Suppressor macrophage treated with lipopolysaccharide for 4 hours (primary cell): ENCODE measurements at regions not wholly inside any gene's neighbourhood (a gene's known extent, or its start where the extent isn't known, plus 50 kb on each side); places are given as distances from the start of the nearest gene placed in this dataset.
"Not testable (repeated sequence)": the region's sequence is repeated elsewhere in the genome, so short reads cannot be mapped to it uniquely, and the experiment has no call there.

ENCODE experiments used
- DNase-seq: peaks from one replicate; pipeline ENCODE4 v3.0.0-alpha.2; 2020

DNA sequence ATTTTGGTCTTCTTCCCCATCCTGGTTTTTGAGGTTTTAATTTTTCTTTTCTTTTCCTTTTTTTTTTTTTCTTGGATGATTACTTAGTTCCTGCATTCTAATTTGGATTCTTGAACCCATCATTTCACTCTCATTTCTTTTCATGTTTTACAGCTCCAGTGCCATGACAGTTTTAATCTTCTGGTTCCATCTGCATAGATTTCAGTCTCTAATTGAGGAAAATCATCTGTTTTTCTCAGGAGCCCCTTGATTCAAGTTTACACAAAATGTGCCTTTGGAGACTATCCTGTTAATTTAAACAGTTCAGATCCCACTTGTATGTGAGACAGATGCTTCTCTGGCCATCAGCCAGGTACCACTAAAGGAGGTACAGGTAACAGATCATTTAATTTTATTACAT is 379.9 kb downstream of the PIK3C3 start:
- no peak for DNase-seq

DNA sequence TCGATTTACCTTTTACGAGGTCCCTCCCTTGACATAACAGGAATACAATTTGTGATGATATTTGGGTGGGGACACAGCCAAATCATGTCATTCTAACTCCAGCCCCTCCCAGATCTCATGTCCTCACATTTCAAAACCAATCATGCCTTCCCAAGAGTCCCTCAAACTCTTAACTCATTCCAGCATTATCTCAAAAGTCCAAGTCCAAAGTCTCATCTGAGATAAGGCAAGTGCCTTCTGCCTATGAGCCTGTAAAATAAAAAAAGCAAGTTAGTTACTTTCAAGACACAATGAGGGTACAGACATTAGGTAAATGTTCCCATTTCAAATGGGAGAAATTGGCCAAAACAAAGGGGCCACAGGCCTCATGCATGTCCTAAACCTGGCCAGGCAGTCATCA is 381.1 kb downstream of the PIK3C3 start:
- no peak for DNase-seq

DNA sequence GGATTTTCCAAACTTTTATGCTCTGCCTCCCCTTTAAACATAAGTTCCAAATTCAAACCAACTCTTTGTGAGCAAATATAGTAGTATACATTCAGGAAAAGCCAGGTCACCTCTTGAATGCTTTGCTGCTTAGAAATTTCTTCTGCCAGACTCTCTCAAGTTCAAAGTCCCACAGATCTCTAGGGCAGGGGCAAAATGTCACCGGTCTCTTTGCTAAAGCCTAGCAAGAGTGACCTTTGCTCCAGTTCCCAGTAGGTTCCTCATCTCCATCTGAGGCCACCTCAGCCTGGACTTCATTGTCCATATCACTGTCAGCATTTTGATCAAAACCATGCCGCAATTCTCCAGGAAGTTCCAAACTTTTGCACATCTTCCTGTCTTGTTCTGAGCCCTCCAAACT is 382.3 kb downstream of the PIK3C3 start:
- not testable (repeated sequence) for DNase-seq

DNA sequence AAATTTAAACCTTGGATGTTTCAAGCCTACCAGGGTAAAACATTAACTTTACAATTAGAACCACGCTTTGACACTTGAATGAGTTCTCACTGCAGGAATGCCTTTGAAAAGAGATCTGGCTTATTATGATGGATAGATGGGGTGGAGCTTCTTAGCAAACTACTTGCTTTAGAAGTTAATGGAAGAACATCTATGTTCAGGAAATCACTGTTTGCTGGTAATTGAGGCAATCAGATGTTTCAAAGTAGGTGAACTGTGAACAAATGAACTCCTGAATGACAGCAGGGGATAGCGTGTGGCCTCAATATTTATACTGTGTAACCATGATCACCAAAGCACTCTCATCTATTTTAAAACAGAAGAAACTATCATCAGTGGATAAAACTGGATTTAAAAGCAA is 383.6 kb downstream of the PIK3C3 start:
- DNase-seq = no peak

DNA sequence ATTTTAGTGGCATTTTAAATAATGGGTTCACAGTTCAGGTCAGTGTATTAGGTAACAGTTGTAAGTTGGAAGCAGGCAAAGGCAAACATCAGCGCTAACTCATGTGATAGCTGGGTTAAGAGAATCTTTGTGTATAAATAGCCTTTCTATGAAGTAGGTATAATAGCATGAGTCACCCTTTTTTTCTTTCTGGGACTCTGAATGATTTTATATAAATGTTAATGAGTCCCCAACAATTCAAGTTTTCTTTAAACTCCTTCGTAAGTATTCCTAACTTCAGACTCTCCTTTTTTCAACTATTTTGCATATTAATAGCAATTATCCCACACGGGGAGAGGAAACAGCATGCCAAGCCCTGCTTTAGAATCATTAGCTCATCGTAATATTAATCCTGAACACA is 384.3 kb downstream of the PIK3C3 start:
- no peak for DNase-seq

DNA sequence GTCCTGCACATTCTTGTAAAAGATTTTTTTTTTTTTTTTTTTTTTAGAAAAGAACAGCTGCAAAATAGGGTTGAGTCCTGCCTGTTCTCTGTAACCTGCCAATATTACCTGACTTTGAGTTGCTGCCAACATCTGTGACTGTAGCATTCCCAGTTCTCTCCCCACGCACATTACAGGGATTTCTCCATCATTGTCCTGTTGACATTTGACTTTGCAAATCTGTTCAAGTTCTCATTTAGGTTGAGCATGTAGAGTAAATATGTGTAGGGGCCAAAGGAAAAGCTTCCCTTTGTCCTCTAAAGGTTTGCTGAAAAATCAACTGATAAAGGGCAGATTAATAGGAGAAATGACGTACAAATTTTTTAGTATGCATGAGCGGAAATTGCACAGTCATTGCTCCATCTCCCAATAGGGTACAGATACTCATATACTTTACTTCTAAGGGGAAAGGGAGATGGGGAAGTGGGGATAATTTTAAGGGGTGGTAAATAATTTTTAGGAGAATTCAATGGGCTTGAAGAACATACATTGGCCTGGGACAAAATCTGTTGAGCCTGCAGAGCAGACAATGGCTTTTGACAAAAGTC is 385.5 kb downstream of the PIK3C3 start:
- DNase-seq = no peak

DNA sequence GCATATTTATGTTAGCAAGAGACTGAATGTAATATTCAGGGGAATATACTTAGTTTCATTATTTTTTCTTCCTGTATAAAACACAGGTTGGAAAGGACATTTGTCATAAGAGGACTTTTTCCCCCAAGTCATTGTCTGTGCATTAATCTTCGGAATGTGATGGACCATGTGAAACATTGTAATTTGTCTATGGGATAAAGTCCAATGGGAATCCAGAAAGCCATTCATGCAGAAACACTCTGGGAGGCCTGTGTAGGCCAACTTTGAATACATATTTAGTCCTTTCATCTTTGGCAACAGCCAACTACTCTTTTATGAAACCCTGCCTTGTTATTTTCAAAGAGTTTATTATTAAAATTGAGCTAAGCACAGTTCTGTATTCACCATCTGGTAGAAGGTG is 386.4 kb downstream of the PIK3C3 start:
- no peak for DNase-seq

DNA sequence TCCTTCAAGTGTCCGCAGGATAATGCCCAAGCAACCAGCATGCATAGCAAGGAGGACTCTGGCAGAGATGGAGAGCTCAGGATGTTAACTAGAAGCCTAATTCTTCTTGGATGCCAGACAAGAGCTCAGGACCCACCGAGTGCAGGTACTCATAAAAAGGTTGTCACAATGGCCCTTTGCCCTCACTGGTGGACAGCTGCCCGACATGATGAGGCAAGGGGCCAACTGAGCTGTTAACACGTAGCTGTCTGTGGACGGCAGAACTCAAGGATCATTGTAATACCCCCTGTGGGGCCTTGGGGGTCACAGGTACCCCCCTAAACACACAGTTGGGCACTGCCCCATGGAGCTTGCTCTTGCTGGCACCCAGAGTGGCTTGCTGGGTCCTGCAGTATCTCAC is 393.7 kb downstream of the PIK3C3 start:
- DNase-seq = no peak

DNA sequence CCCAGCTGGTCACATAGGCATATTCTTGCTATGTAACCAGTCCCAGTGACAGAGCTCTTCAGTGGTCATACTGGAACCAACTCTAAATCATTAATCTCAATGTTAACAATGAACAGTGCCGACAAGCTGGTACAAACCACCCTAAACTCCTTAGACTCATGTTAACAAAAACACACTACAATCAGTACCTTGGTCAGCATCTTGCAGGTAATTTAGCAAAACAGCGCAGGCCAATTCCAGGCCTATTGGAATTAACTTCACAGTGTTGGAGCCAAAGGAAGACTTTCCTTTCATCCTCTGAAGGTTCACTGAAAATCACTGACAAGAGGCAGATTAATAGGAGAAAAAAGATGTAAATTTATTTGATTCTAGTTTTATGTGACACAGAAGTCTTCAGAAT is 396.4 kb downstream of the PIK3C3 start:
- DNase-seq = no peak

DNA sequence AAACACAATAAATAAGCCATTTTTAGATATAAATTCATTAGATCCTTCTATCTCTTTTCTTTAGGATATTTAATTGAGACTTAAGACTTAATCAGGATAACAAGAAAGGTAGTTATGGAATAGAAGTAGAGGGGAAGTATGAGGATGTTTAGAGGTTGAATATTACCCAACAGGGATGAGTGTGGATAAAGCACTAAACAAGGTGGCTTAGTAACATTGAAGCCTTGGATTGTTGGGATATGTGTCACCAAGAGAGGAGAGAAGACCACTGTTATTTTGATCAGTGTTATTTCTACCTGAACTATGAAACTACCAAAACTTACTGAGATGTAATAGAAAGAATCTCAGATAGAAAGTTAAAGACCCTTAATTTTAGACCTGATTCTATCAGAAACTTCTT is 405.7 kb downstream of the PIK3C3 start:
- no peak for DNase-seq

DNA sequence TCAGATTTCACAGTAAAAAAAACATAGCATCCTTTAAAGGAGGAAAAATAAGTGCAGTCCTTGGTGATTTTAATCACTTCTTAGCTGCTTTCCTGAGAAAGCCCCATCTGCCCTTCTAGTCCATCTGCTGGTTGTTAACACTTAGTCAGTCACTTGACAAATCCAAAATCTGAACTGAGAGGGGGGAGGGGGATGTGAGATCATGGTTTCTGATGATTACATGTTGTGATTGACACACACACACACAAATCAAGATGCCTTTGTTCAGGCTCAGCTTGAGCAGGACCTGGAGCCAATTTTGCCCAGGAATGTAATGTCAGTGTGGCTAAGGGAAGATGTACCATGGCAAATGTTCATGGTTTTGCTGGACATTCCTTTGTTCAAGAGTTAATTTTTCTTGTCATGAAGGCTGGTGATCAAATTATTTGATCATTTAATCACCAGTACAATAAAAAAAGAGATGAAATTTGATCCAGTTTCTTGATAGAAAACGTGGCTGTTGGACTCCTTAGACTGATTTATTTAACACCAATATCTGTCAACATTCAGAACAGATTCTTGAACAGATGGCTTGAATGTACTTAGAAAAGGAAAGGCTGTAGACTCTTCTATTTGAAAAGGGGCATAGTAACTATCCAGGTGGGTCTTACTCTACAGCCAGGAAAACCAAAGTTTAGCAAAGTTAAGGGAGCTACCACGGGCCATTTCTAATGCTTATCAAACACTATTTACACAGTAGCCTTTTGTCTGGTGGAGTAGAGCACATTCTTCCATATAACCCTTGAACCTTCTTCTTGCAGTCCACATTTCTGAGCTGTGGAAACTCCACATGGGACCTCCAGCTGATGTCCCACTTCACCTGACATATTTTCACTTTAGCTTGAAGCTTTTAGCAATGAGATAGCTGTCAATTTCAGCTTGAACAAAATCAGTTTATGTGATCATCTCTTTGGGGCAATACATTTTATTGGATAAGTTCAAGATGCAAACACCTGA is 408.7 kb downstream of the PIK3C3 start:
- no peak for DNase-seq

DNA sequence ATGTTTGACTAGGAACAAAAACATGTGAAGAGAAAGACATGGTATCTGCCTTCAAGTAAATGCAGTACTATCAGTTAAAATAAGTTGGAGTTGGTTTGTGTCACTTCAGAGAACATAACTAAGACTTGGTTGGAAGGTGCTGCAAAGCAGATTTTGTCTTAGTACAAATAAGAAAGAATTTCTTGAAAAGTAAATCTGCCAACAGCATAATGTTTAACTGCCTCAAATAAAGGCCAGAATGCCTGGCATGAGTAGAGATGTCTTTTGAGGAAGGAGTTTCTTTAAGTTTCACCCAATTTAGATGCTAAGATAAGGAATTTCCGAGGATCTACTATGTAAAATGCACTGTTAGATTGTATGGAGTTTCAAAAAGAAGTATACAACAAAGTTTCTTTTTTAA is 409.7 kb downstream of the PIK3C3 start:
- no peak for DNase-seq

DNA sequence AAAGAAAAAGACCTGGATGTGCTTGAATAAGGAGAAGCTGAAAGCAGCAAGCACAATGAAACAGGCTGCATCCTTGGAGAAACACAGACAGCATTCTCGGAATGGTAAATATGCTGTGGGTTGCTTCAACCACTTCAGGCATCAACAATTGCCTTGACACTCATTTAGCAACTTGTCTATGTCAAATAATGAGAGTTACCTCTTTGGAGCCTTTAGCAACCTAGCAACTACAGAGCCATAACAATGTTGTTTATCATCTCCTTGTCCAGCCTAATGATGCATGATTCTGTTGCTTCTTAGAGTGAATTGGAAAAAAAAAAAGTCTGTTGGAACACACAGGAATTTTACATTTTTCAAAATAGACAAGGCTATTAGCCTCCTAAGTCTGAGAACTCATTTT is 410.6 kb downstream of the PIK3C3 start:
- no peak for DNase-seq

DNA sequence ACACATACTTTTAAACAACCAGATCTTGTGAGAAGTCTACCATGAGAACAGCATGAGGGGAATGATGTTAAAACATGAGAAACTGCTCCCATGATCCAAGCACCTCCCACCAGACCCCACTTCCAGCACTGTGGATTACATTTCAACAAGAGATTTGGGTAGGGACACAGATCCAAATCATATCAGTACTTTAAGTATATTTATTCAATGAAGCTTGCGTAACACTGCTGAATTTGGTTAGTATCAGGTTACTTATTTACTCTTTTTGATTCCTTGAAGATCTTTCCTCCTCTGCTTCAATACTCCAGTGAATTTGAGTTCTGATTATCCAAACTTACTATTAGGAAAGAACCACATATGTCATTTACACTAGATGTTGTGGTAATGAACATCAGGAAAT is 418.6 kb downstream of the PIK3C3 start:
- DNase-seq = no peak

DNA sequence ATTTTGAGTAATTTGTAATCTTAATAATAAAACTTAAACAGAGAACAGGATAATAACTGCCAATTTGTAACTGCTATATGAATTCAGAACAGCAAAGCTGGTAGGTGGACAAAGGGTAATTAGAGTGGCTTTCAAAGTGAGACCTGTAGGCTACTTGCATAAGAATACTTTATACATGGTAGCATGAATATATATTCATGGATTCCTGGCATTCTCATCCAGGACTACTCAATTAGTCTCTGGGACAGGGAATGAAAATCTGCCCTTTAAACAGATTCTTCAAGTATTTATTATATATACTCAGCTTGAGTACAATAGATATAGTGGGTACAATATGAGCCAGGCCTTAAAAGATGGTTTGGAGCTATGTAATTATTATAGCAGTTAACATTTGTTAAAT is 419.9 kb downstream of the PIK3C3 start:
- no peak for DNase-seq

DNA sequence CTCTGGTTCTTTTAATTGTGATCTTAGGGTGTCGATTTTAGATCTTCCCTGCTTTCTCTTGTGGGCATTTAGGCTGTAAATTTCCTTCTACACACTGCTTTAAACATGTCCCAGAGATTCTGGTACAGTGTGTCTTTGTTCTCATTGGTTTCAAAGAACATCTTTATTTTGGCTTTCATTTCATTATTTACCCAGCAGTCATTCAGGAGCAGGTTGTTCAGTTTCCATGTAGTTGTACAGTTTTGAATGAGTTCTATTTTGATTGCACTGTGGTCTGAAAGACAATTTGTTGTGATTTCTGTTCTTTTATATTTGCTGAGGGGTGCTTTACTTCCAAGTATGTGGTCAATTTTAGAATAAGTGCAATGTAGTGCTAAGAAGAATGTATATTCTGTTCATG is 423.8 kb downstream of the PIK3C3 start:
- not testable (repeated sequence) for DNase-seq

DNA sequence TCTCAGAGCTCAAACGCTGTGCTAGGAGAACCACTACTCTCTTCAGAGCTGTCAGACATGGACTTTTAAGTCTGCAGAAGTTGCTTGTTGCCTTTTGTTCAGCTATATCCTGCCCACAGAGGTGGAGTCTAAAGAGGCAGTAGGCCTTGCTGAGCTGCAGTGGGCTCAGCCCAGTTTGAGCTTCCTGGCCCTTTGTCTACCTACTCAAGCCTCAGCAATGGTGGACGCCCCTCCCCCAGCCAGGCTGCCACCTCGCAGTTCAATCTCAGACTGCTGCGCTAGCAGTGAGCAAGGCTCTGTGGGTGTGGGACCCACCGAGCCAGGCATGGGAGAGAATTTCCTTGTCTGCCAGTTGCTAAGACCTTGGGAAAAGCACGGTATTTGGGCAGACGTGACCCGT is 426.2 kb downstream of the PIK3C3 start:
- not testable (repeated sequence) for DNase-seq

DNA sequence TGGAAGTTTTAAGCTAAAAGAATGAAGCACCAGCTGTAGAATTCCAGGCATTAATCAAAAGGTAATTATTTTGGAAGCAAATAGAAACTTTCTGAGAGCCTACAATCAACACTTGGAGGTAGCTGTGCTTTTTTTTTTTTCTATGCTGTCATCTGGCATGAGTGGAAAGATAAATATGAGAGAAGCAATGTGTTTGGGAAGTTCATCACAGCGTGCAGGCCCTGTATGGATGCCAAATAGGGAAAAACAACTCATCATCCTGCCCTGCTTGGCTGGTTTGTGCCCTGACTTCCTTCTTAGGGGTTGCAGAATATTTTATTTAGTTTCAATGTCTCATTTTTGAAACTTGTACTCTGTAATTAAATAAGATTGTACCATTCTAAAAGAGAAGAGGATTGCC is 437.4 kb downstream of the PIK3C3 start:
- no peak for DNase-seq

DNA sequence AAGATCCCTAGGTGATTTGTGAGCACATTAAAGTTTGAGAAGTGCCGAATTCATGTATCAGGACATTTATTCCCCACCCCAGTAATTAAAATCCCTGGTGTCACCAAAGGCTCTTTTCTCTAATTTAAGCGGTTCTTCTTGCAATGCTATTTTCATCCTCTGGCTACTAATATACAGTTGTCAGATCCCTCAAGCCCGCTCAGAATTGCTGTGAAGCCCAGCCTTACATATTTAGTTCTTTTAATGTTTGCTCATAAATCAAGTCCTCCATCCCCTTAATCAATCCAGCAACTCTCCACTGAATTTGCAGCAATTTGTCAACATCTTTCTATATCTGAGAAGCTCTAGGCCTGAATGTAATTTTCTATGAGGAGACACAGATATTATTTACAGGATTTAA is 437.9 kb downstream of the PIK3C3 start:
- no peak for DNase-seq

DNA sequence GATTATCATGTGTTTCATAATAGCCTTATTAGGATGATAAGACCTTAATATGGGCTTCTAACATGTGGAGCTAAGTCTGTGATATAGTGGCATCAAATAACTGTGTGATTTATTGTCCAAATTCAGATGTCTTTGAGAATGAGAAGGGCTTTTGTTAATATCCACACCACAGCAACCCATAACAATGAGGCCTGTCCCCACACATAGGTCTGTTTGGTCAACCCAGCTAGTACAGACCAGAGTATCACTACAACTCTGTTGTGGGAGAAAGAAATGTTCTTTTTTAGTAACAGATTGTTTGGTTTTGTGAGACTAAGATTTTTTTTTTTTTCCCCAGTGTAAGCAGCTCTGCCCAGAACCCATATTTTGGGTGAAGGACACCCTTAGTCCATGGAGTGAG is 439.2 kb downstream of the PIK3C3 start:
- DNase-seq = no peak

DNA sequence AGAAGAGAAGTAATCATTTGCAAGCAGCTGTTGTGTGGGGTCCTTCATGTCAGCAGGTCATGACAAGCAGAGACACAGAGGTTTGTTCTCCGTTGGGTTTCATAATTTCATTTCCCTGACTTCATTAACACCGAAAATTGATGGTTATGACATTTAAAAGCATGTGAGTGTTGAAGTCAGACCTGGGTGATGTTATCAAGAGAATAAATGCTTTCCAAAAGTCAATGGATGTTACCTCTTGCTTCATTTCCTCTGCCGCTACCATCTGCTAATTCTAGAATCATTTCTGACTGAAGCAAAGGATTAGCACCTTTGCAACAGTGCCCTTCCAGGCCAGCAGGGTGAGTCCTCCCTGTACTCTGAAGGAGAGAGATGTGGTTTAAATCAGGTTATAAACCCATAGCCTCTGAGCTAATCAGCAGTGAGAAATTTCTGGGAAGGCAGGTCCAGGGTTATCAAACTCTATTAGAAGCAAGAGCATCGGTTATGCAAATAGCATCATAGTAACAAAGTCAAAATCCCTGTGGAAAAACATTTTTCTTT is 446.2 kb downstream of the PIK3C3 start:
- DNase-seq = no peak

DNA sequence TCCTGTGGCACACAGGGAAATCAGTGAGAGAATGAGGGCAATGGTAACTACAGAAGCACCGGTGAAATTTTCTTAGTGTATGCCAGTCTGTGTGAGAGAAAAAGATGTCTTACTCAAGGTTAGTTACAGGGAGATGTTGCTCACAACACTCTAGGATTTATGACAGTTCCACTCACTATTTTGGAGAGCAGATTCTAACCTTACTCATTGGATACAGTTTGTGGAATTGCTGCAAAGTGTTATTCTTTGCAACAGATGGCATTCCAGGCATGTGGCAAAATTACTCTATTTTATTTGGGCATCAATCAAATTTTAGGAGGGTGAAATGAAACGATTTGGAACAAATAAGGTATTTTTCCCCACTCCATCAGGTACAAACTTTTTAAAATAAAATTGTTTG is 449.1 kb downstream of the PIK3C3 start:
- no peak for DNase-seq

DNA sequence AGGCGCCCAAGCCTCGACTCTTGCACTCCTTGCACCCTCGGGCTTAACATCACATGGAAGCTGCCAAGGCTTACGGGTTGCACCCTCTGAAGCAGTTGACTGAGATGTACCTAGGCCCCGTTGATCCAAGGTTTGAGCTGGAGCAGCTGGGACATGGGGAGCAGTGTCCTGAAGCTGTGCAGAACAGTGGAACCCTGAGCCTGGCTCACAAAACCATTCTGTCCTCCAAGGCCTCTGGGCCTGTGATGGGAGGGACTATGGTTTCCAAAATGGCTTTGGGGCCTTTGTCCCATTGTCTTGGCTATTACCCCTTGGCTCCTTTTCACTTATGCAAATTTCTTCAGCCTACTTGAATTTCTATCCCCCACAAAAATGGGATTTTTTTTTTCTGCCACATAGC is 454.0 kb downstream of the PIK3C3 start:
- no peak for DNase-seq

DNA sequence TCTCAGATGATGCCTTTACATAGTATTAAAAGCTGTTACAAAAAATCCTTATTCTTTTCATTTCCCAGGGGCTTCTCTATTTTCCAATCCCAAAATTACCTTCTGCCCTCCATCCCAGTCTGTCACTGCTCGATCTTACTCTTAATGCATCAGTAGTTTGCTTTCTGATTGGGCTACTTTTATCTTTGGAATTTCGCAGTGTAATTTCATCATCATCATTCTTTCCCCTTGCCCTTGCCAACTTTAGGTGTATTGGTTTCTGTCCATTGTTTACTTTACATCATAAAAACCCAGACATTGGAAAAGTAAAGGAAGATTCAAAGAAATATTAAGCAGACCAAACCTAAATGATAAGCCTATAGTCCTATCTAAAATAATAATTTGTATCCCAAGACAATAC is 457.2 kb downstream of the PIK3C3 start:
- DNase-seq = no peak
